ENCODE measurements at regions not wholly inside any gene's neighbourhood (a gene's known extent, or its start where the extent isn't known, plus 50 kb on each side); places are given as distances from the start of the nearest gene placed in this dataset.

GRCh38 chr9:118563677-118564076, 805.6 kb downstream of the BRINP1 start:
- TF ChIP-seq CTCF (IDR thresholded peaks at IDR 0.05; ENCODE audit: insufficient read depth, low read length) (no peak), SPI1 (IDR thresholded peaks at IDR 0.05; ENCODE audit: borderline replicate concordance, low read depth) (no peak), REST (IDR thresholded peaks at IDR 0.05; ENCODE audit: insufficient replicate concordance, low read depth) (no peak)

All from HL-60 (cell line).